Stimulated activated CD8-positive, alpha-beta memory T cell treated with anti-CD3 and anti-CD28 coated beads, Interleukin-12 subunit alpha, Interleukin-12 subunit beta, amount 100 ng/mL, for 24 hours (primary cell): ENCODE measurements at regions not wholly inside any gene's neighbourhood (a gene's known extent, or its start where the extent isn't known, plus 50 kb on each side); places are given as distances from the start of the nearest gene placed in this dataset.
"Not testable (repeated sequence)": the region's sequence is repeated elsewhere in the genome, so short reads cannot be mapped to it uniquely, and the experiment has no call there.

Source experiments
- DNase-seq: peaks from one replicate; pipeline ENCODE4 v3.0.0-alpha.2; 2020; ENCODE audit errors: extremely low read depth

- DNase-seq: no peak
Measured at GRCh38 chr10:7108141-7108540, 302.7 kb downstream of the SFMBT2 start.

- DNase-seq: no peak
Measured at GRCh38 chr10:7107285-7107684, 303.5 kb downstream of the SFMBT2 start.

GRCh38 chr10:7104379-7104778 lies 306.5 kb downstream of the SFMBT2 start:
- not testable (repeated sequence) for DNase-seq

GRCh38 chr10:7102557-7103349 lies 308.1 kb downstream of the SFMBT2 start:
- DNase-seq: no peak

GRCh38 chr10:7102084-7102483 lies 308.8 kb downstream of the SFMBT2 start:
- DNase-seq: no peak

GRCh38 chr10:7101451-7101850 lies 309.4 kb downstream of the SFMBT2 start:
- no peak for DNase-seq

GRCh38 chr10:7100032-7100702 lies 310.7 kb downstream of the SFMBT2 start:
- no peak for DNase-seq

- DNase-seq: no peak
Measured at GRCh38 chr10:7098160-7098762, 312.6 kb downstream of the SFMBT2 start.

GRCh38 chr10:7094781-7095180 lies 316.1 kb downstream of the SFMBT2 start:
- DNase-seq: no peak

GRCh38 chr10:7093368-7093767 lies 317.5 kb downstream of the SFMBT2 start:
- DNase-seq: no peak

- no peak for DNase-seq
Measured at GRCh38 chr10:7092603-7093002, 318.2 kb downstream of the SFMBT2 start.

- no peak for DNase-seq
Measured at GRCh38 chr10:7090529-7090928, 320.3 kb downstream of the SFMBT2 start.

GRCh38 chr10:7085913-7086589 lies 324.8 kb downstream of the SFMBT2 start:
- no peak for DNase-seq

GRCh38 chr10:7085147-7085912 lies 325.5 kb downstream of the SFMBT2 start:
- no peak for DNase-seq

GRCh38 chr10:7084280-7085005 lies 326.4 kb downstream of the SFMBT2 start:
- DNase-seq: no peak

GRCh38 chr10:7082967-7083366 lies 327.9 kb downstream of the SFMBT2 start:
- DNase-seq: no peak

GRCh38 chr10:7077880-7078279 lies 333.0 kb downstream of the SFMBT2 start:
- no peak for DNase-seq

GRCh38 chr10:7075851-7076250 lies 335.0 kb downstream of the SFMBT2 start:
- DNase-seq: no peak

- DNase-seq: no peak
Measured at GRCh38 chr10:7075110-7075509, 335.7 kb downstream of the SFMBT2 start.

- DNase-seq: no peak
Measured at GRCh38 chr10:7071421-7071820, 339.4 kb downstream of the SFMBT2 start.

- DNase-seq: no peak
Measured at GRCh38 chr10:7070950-7071349, 339.9 kb downstream of the SFMBT2 start.
